SK-N-SH (cell line): ENCODE measurements at regions not wholly inside any gene's neighbourhood (a gene's known extent, or its start where the extent isn't known, plus 50 kb on each side); places are given as distances from the start of the nearest gene placed in this dataset.

ENCODE experiments used
- CTCF ChIA-PET: fragments of 300-600, 350-600 bp; formaldehyde crosslinking; extraction: SDS; loops from one replicate; lab custom pipeline; 2021; lab: Yijun Ruan, JAX
- POLR2A ChIA-PET: fragments of 350-600 bp; sonication (Branson Sonifier 250); formaldehyde crosslinking; extraction: SDS; loops from one replicate; lab custom pipeline; 2020; ENCODE audit warnings: antibody characterized with exemption, inconsistent platforms; lab: Yijun Ruan, JAX
- DNase-seq: peaks from one replicate; pipeline ENCODE4 v3.0.0; 2012
- H2AFZ ChIP-seq: fragments of 200-600 bp; sonication (generic); 2 replicates; pipeline ENCODE4 v1.8.1; 2016; ENCODE audit warnings: antibody characterized with exemption, mild to moderate bottlenecking, low read depth
- H3F3A ChIP-seq: fragments of 200-600 bp; sonication (generic); replicated peaks from 2 replicates; pipeline ENCODE3; 2016; ENCODE audit warnings: antibody characterized with exemption, mild to moderate bottlenecking; ENCODE audit not compliant: insufficient read depth
- H3K27ac ChIP-seq, 2 experiments: fragments of 200-500 bp in 1 of 2; fragments of 200-600 bp in 1 of 2; sonication (Bioruptor generic) in 1 of 2; sonication (generic), shearing (Covaris generic) in 1 of 2; 2 replicates each; pipeline versions ENCODE4 v1.5.1 to v1.6.1; 2014 to 2016; ENCODE audit warnings: low read depth in 2 of 2, inconsistent platforms in 1 of 2, low read length in 1 of 2, mild to moderate bottlenecking in 1 of 2, mixed read lengths in 1 of 2
- H3K27me3 ChIP-seq: fragments of 200-600 bp; sonication (generic), shearing (Covaris generic); 2 replicates; pipeline ENCODE4 v1.6.1; 2016; ENCODE audit warnings: mixed run types; ENCODE audit not compliant: insufficient read depth
- H3K36me3 ChIP-seq, 2 experiments: fragments of 200-500 bp in 1 of 2; fragments of 200-600 bp in 1 of 2; sonication (Bioruptor generic) in 1 of 2; sonication (generic) in 1 of 2; replicated peaks in 1 of 2; 2 replicates each; pipeline versions ENCODE3 to v1.5.1; 2014 to 2016; ENCODE audit warnings: low read length in 1 of 2, mild to moderate bottlenecking in 1 of 2; ENCODE audit not compliant: insufficient read depth in 2 of 2, control insufficient read depth in 1 of 2
- H3K4me1 ChIP-seq, 2 experiments: fragments of 200-500 bp in 1 of 2; fragments of 200-600 bp in 1 of 2; sonication (Bioruptor generic) in 1 of 2; sonication (generic), shearing (Covaris generic) in 1 of 2; 2 replicates each; pipeline versions ENCODE4 v1.5.1 to v1.6.1; 2014 to 2016; ENCODE audit warnings: low read depth in 1 of 2, low read length in 1 of 2, mixed run types in 1 of 2; ENCODE audit not compliant: insufficient read depth in 2 of 2, control insufficient read depth in 1 of 2
- H3K4me2 ChIP-seq: fragments of 200-600 bp; sonication (generic), shearing (Covaris generic); 2 replicates; pipeline ENCODE4 v1.6.1; 2017; ENCODE audit warnings: mixed run types
- H3K4me3 ChIP-seq, 2 experiments: fragments of 200-500 bp in 1 of 2; fragments of 200-600 bp in 1 of 2; sonication (Bioruptor generic) in 1 of 2; sonication (generic), shearing (Covaris generic) in 1 of 2; 2 replicates each; pipeline versions ENCODE4 v1.5.1 to v1.8.1; 2014 to 2016; ENCODE audit warnings: low read depth in 2 of 2, inconsistent platforms in 1 of 2, low read length in 1 of 2, mild to moderate bottlenecking in 1 of 2, mixed read lengths in 1 of 2, moderate library complexity in 1 of 2
- H3K79me2 ChIP-seq: fragments of 200-600 bp; sonication (generic); 2 replicates; pipeline ENCODE4 v1.8.1; 2017; ENCODE audit warnings: mild to moderate bottlenecking; ENCODE audit not compliant: insufficient read depth
- H3K9ac ChIP-seq: fragments of 200-600 bp; sonication (generic); 2 replicates; pipeline ENCODE4 v1.6.1; 2017; ENCODE audit warnings: mixed run types
- H3K9me2 ChIP-seq: fragments of 200-600 bp; sonication (generic); 2 replicates; pipeline ENCODE4 v1.6.1; 2017; ENCODE audit warnings: mixed run types
- H3K9me3 ChIP-seq: fragments of 200-600 bp; sonication (generic); 2 replicates; pipeline ENCODE4 v1.6.1; 2017; ENCODE audit warnings: mixed run types, mild to moderate bottlenecking, moderate library complexity
- H4K20me1 ChIP-seq: fragments of 200-600 bp; sonication (generic); 2 replicates; pipeline ENCODE4 v1.6.1; 2017; ENCODE audit warnings: mild to moderate bottlenecking, mixed run types; ENCODE audit not compliant: insufficient read depth
- FOSL2 ChIP-seq: IDR thresholded peaks from 2 replicates; pipeline ENCODE4 v1.4.0; 2012; ENCODE audit warnings: low read depth, mild to moderate bottlenecking, moderate library complexity, borderline replicate concordance
- GABPA ChIP-seq: IDR thresholded peaks from 2 replicates; pipeline ENCODE4 v1.4.0; 2012; ENCODE audit warnings: low read depth, mild to moderate bottlenecking
- GATA2 ChIP-seq: sonication (generic); formaldehyde crosslinking; IDR thresholded peaks from 2 replicates; pipeline ENCODE4 v1.5.0; 2020; ENCODE audit warnings: mild to moderate bottlenecking, missing genetic modification reagents
- NRF1 ChIP-seq: IDR thresholded peaks from 2 replicates; pipeline ENCODE4 v1.6.1; 2012; ENCODE audit warnings: low read depth, mild to moderate bottlenecking, low read length
- PBX3 ChIP-seq: IDR thresholded peaks from 2 replicates; pipeline ENCODE4; 2012
- RCOR1 ChIP-seq: fragments of 150-350 bp; IDR thresholded peaks from 2 replicates; pipeline ENCODE4 v1.6.1; 2017; ENCODE audit warnings: antibody characterized with exemption, low read length
- RFX5 ChIP-seq: IDR thresholded peaks from 2 replicates; pipeline ENCODE4 v1.6.1; 2012; ENCODE audit warnings: mild to moderate bottlenecking, improper control_type of control experiment, low read length
- SIN3A ChIP-seq: IDR thresholded peaks from 2 replicates; pipeline ENCODE4 v1.6.1; 2012; ENCODE audit warnings: low read depth, mild to moderate bottlenecking, low read length, moderate library complexity, borderline replicate concordance
- TEAD4 ChIP-seq: IDR thresholded peaks from 2 replicates; pipeline ENCODE4 v1.4.0; 2012; ENCODE audit warnings: mild to moderate bottlenecking, borderline replicate concordance; ENCODE audit not compliant: insufficient read depth
- WGBS: methylation state at CpG from one replicate; pipeline ENCODE4 v1.1.6; 2017; ENCODE audit warnings: low lambda C conversion rate; 5-methylcytosine and 5-hydroxymethylcytosine counted together
- TF ChIP-seq, protein P1 (sequence below): IDR thresholded peaks from 2 replicates; pipeline ENCODE4 v1.6.1; 2012; ENCODE audit warnings: mild to moderate bottlenecking, low read depth, low read length, moderate library complexity

GRCh38 chr5:14048434-14048833, 94.7 kb upstream of the TRIO start:
- no peaks in the 10 kb centered on the region for H4K20me1 ChIP-seq
- H3K4me3 ChIP-seq: no peak overlapping the region
- no peak overlapping the region for H3K9ac ChIP-seq
- TF ChIP-seq NRF1 (no peak), SIN3A (no peak), PBX3 (no peak), TEAD4 (no peak), FOSL2 (no peak), RCOR1 (no peak), GABPA (no peak)
- POLR2A ChIA-PET: no interaction called here
- H3K27ac ChIP-seq: no peak overlapping the region
- H3K9me3 ChIP-seq: no peaks in the 10 kb centered on the region; the same call in 1 of the 2 replicates
- H3K27me3 ChIP-seq: no peaks in the 10 kb centered on the region
- H3K36me3 ChIP-seq: no peaks in the 10 kb centered on the region
- no peaks in the 10 kb centered on the region for H3K9me2 ChIP-seq
- CTCF ChIA-PET: no interaction called here
- no peaks in the 10 kb centered on the region; the same call in 1 of the 2 replicates for H3K79me2 ChIP-seq
- no peak overlapping the region for H2AFZ ChIP-seq
- no peak overlapping the region for H3K4me2 ChIP-seq
- no peaks in the 10 kb centered on the region for H3K4me1 ChIP-seq
- peaks cover 3% of the 10 kb centered on the region for H3F3A ChIP-seq
- DNase-seq: no peak

- H3F3A ChIP-seq: peaks cover 18% of the 10 kb centered on the region
- DNase-seq: no peak
- H3K9ac ChIP-seq: no peak overlapping the region
- H3K36me3 ChIP-seq: no peaks in the 10 kb centered on the region
- H3K9me2 ChIP-seq: no peaks in the 10 kb centered on the region
- no peaks in the 10 kb centered on the region for H3K27me3 ChIP-seq
- no peak overlapping the region for H3K4me2 ChIP-seq
- H3K27ac ChIP-seq: no peak overlapping the region
- POLR2A ChIA-PET: no interaction called here
- H2AFZ ChIP-seq: no peak overlapping the region
- no peaks in the 10 kb centered on the region for H3K9me3 ChIP-seq
- WGBS: 77% methylated on average over 11 of the region's 11 CpGs
- peaks cover 3 to 33% of the 10 kb centered on the region in 2 experiments; a peak in 3 of 4 replicates for H3K4me1 ChIP-seq
- H3K4me3 ChIP-seq: no peak overlapping the region
- TF ChIP-seq, protein P1, sequence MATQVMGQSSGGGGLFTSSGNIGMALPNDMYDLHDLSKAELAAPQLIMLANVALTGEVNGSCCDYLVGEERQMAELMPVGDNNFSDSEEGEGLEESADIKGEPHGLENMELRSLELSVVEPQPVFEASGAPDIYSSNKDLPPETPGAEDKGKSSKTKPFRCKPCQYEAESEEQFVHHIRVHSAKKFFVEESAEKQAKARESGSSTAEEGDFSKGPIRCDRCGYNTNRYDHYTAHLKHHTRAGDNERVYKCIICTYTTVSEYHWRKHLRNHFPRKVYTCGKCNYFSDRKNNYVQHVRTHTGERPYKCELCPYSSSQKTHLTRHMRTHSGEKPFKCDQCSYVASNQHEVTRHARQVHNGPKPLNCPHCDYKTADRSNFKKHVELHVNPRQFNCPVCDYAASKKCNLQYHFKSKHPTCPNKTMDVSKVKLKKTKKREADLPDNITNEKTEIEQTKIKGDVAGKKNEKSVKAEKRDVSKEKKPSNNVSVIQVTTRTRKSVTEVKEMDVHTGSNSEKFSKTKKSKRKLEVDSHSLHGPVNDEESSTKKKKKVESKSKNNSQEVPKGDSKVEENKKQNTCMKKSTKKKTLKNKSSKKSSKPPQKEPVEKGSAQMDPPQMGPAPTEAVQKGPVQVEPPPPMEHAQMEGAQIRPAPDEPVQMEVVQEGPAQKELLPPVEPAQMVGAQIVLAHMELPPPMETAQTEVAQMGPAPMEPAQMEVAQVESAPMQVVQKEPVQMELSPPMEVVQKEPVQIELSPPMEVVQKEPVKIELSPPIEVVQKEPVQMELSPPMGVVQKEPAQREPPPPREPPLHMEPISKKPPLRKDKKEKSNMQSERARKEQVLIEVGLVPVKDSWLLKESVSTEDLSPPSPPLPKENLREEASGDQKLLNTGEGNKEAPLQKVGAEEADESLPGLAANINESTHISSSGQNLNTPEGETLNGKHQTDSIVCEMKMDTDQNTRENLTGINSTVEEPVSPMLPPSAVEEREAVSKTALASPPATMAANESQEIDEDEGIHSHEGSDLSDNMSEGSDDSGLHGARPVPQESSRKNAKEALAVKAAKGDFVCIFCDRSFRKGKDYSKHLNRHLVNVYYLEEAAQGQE: no peak
- TF ChIP-seq RFX5 (no peak), FOSL2 (no peak), RCOR1 (no peak), GATA2 (no peak)
- no peaks in the 10 kb centered on the region; the same call in 1 of the 2 replicates for H3K79me2 ChIP-seq
- no peaks in the 10 kb centered on the region for H4K20me1 ChIP-seq
- CTCF ChIA-PET: interaction anchor here (1.5 kb wide), 1 partner anchor 53 kb away, joined by 3 read pairs; no protein-coding TSS in a partner anchor
Observed at GRCh38 chr5:14041528-14042192, 97.2 kb upstream of the DNAH5 start.
